ENCODE measurements at regions not wholly inside any gene's neighbourhood (a gene's known extent, or its start where the extent isn't known, plus 50 kb on each side); places are given as distances from the start of the nearest gene placed in this dataset.

DNA sequence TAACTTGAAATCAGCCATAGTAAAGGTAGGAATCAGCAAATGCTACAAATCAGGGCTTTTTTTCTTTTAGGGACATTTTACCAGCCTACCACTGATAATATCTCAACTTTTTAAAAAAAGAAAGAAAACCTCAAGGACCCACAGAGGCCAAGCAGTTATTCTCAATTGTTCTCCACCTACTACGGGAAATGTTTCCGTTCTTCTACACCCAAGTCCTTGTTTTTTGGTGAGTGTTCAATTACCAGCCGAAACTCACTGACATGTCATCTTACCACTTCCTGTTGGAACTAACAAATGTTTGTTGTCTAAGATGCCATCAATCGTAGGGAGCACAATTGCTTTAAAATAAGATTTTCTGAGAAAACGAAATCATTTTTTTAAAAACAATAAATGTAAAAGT, 50.2 kb upstream of the CDK1 start:
- FAIRE-seq (no peak), DNase-seq (ENCODE audit: insufficient read length, low spot score) (no peak)
- no peak for TF ChIP-seq POLR2AphosphoS5 (IDR thresholded peaks at IDR 0.05; ENCODE audit: low read depth, low read length)
- TF ChIP-seq POLR2A (IDR thresholded peaks at IDR 0.05; ENCODE audit: low read depth, low read length), result no peak
- no peak for TF ChIP-seq PAX5 (IDR thresholded peaks at IDR 0.05; ENCODE audit: insufficient read depth, low read length, severe bottlenecking)
- no peak for TF ChIP-seq SPI1 (IDR thresholded peaks at IDR 0.05; ENCODE audit: low read depth, low read length)
- no peak for TF ChIP-seq POU2F2 (IDR thresholded peaks at IDR 0.05; ENCODE audit: low read depth, low read length)
- TF ChIP-seq TAF1 (IDR thresholded peaks at IDR 0.05; ENCODE audit: low read depth, low read length), result no peak

DNA sequence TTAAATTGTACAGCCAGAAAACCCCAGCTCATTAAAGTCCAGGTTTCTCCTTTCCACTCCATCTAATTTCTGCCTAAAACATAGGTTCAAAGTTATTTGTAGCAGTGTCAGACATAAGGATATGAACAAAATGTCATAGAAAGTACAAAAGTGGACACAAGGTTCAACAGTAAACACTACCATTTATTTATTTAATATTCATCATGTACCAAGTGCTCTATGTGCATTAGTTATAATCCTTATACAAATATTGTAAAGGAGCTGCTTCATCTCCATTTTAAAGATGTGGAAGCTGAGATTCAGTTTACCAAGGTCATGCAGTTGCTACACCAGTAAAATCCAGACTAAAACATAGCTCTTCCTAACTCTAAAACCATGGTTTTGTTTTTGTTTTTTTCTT, 52.0 kb upstream of the CDK1 start:
- no peak for FAIRE-seq
- no peak for TF ChIP-seq POU2F2 (IDR thresholded peaks at IDR 0.05; ENCODE audit: low read depth, low read length)
- no peak for TF ChIP-seq POLR2AphosphoS5 (IDR thresholded peaks at IDR 0.05; ENCODE audit: low read depth, low read length)
- TF ChIP-seq POLR2A (IDR thresholded peaks at IDR 0.05; ENCODE audit: low read depth, low read length), result no peak
- TF ChIP-seq TAF1 (IDR thresholded peaks at IDR 0.05; ENCODE audit: low read depth, low read length), result no peak
- TF ChIP-seq PAX5 (IDR thresholded peaks at IDR 0.05; ENCODE audit: insufficient read depth, low read length, severe bottlenecking), result no peak
- TF ChIP-seq SPI1 (IDR thresholded peaks at IDR 0.05; ENCODE audit: low read depth, low read length), result no peak
- no peak for DNase-seq (ENCODE audit: insufficient read length, low spot score)

DNA sequence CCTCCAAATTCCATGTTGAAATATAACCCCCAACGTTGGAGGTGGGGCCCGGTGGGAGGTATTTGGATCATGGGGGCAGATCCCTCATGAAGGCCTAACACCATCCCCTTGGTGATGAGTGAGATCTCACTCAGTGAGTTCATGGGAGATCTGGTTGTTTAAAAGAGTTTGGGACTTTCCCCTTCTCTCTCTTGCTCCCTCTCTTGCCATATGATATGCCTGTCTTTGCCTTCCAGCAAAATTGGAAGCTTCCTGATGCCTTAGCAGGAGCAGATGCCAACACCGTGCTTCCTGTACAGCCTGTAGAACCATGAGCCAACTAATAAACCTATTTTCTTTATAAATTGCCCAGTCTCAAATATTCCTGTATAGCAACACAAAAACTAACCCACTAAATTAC, 55.7 kb upstream of the CDK1 start:
- no peak for FAIRE-seq

DNA sequence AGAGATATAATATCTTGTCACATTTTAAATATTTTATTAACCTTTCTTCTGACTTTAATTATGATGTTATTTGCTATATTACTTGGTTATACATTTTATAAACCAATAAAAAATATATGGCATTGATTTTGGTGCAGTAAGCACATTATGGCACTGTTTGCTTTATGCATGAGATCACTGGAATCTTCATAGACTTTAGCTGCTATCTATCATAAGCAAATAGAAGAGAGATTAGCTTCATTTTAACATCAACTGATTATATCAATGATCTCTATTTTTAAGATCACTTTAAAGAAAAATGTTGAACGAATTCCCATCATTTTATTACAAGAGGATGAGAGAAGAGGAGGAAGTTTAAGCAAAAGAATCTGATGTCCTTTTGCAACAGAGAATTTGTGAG, 58.6 kb upstream of the CDK1 start:
- no peak for FAIRE-seq
- TF ChIP-seq POLR2A (IDR thresholded peaks at IDR 0.05; ENCODE audit: low read depth, low read length), result no peak
- DNase-seq (ENCODE audit: insufficient read length, low spot score), result no peak

More for the DNA sequence above, 55.7 kb upstream of the CDK1 start:
- TF ChIP-seq PAX5 (IDR thresholded peaks at IDR 0.05; ENCODE audit: insufficient read depth, low read length, severe bottlenecking), result no peak
- no peak for TF ChIP-seq SPI1 (IDR thresholded peaks at IDR 0.05; ENCODE audit: low read depth, low read length)
- no peak for DNase-seq (ENCODE audit: insufficient read length, low spot score)

DNA sequence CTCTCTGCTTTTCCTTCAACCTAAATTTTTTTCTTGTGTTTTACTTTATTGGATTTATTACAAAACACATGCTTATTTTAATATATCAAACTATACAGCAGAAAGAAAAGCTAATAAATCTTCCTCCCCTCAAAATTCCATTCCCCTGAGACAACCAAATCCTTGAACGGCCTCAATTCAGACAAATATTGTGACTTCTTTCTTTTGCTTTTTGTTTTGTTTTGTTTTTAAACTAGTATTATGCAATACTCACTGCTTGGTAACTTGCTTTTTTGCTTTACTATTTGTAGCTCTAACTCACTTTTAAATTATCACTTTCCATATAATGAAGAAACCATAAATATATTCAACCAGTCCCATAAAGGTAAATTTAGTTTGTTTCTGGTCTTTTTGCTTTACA, 59.4 kb upstream of the CDK1 start:
- no peak for TF ChIP-seq POU2F2 (IDR thresholded peaks at IDR 0.05; ENCODE audit: low read depth, low read length)
- no peak for TF ChIP-seq SPI1 (IDR thresholded peaks at IDR 0.05; ENCODE audit: low read depth, low read length)
- TF ChIP-seq POLR2A (IDR thresholded peaks at IDR 0.05; ENCODE audit: low read depth, low read length), result no peak
- no peak for TF ChIP-seq POLR2AphosphoS5 (IDR thresholded peaks at IDR 0.05; ENCODE audit: low read depth, low read length)
- no peak for DNase-seq (ENCODE audit: insufficient read length, low spot score)
- no peak for FAIRE-seq

DNA sequence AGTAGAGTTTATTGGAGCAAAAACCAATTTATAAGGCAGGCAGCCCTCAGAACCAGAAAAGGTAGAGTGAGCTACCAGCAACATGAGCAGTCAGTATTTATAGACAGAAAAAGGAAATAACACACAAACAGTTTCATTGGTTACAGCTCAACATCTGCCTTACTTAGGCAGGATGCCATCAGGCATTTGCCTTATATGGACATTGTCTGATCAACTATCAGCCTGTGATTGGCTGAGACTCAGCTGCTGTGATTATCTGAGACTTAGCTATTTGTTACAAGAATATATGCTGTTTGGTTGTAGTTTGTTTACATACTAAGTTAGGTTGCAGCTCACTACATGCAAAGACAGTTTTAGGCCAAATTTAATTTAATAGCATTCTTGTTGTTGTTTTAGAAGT, 60.4 kb upstream of the CDK1 start:
- DNase-seq (ENCODE audit: insufficient read length, low spot score) (no peak), FAIRE-seq (no peak)
- TF ChIP-seq PAX5 (IDR thresholded peaks at IDR 0.05; ENCODE audit: insufficient read depth, low read length, severe bottlenecking) (no peak), POLR2A (IDR thresholded peaks at IDR 0.05; ENCODE audit: low read depth, low read length) (no peak), POU2F2 (IDR thresholded peaks at IDR 0.05; ENCODE audit: low read depth, low read length) (no peak), TAF1 (IDR thresholded peaks at IDR 0.05; ENCODE audit: low read depth, low read length) (no peak), POLR2AphosphoS5 (IDR thresholded peaks at IDR 0.05; ENCODE audit: low read depth, low read length) (no peak), SPI1 (IDR thresholded peaks at IDR 0.05; ENCODE audit: low read depth, low read length) (no peak)

DNA sequence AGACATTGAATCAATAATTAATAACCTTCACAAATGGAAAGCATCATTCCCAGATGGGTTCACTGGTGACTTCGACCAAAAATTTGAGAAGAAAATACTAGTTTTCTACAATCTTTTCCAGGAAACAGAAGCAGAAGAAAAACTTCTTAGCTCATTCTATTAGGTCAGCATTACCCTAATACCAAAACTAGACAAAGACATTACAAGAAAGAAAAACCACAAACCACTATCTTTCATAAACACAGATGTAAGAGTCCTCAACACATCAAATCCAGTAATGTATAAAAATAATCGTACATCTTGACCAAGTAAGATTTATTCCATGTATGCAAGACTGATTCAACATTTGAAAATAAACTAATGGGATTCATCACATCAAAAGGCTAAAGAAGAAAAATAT, 64.0 kb upstream of the CDK1 start:
- TF ChIP-seq PAX5 (IDR thresholded peaks at IDR 0.05; ENCODE audit: insufficient read depth, low read length, severe bottlenecking) (no peak), POLR2AphosphoS5 (IDR thresholded peaks at IDR 0.05; ENCODE audit: low read depth, low read length) (no peak), SPI1 (IDR thresholded peaks at IDR 0.05; ENCODE audit: low read depth, low read length) (no peak), POLR2A (IDR thresholded peaks at IDR 0.05; ENCODE audit: low read depth, low read length) (no peak), TAF1 (IDR thresholded peaks at IDR 0.05; ENCODE audit: low read depth, low read length) (no peak), POU2F2 (IDR thresholded peaks at IDR 0.05; ENCODE audit: low read depth, low read length) (no peak)
- DNase-seq (ENCODE audit: insufficient read length, low spot score), result no peak
- no peak for FAIRE-seq

DNA sequence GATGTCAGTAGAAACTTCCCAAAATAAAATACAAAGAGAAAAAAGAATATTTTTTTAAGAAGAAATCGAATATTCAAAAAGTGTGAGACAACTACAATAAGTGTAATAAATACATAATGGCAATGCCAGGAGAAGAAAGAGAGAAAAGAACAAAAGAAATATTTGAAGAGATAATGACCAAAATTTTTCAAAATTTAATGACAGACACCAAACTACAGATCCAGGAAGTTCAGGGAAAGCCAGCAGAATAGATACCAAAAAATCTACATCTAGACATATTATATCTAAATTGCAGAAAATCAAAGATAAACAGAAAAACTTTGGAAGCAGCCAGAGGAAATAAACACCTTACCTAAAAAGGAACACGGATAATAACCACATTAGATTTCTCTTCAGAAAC, 66.8 kb upstream of the CDK1 start:
- DNase-seq (ENCODE audit: insufficient read length, low spot score), result no peak
- TF ChIP-seq POLR2AphosphoS5 (IDR thresholded peaks at IDR 0.05; ENCODE audit: low read depth, low read length) (no peak), POU2F2 (IDR thresholded peaks at IDR 0.05; ENCODE audit: low read depth, low read length) (no peak), TAF1 (IDR thresholded peaks at IDR 0.05; ENCODE audit: low read depth, low read length) (no peak), SPI1 (IDR thresholded peaks at IDR 0.05; ENCODE audit: low read depth, low read length) (no peak), PAX5 (IDR thresholded peaks at IDR 0.05; ENCODE audit: insufficient read depth, low read length, severe bottlenecking) (no peak), POLR2A (IDR thresholded peaks at IDR 0.05; ENCODE audit: low read depth, low read length) (no peak)
- no peak for FAIRE-seq

DNA sequence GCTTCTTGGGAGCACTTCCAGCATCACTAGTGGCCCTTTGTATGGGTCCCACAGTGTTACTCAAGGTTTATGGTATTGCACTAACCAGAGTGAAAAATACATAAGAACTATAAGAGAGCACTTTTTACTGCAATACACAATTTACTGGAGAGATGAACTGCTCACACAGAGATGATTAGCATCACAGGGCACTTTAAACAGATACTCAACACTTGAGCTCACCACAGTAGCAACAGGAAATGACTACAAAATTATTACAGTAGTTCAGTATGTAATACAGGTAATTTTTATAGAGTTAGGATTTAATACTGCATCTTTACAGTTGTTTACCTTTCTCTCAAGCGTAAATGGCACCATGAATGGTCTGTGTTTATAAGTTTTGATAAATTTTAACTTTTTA, 68.2 kb upstream of the CDK1 start:
- no peak for TF ChIP-seq SPI1 (IDR thresholded peaks at IDR 0.05; ENCODE audit: low read depth, low read length)
- no peak for TF ChIP-seq POLR2A (IDR thresholded peaks at IDR 0.05; ENCODE audit: low read depth, low read length)
- TF ChIP-seq TAF1 (IDR thresholded peaks at IDR 0.05; ENCODE audit: low read depth, low read length), result no peak
- no peak for TF ChIP-seq POLR2AphosphoS5 (IDR thresholded peaks at IDR 0.05; ENCODE audit: low read depth, low read length)
- no peak for TF ChIP-seq POU2F2 (IDR thresholded peaks at IDR 0.05; ENCODE audit: low read depth, low read length)
- no peak for TF ChIP-seq PAX5 (IDR thresholded peaks at IDR 0.05; ENCODE audit: insufficient read depth, low read length, severe bottlenecking)
- DNase-seq (ENCODE audit: insufficient read length, low spot score) (no peak), FAIRE-seq (no peak)

DNA sequence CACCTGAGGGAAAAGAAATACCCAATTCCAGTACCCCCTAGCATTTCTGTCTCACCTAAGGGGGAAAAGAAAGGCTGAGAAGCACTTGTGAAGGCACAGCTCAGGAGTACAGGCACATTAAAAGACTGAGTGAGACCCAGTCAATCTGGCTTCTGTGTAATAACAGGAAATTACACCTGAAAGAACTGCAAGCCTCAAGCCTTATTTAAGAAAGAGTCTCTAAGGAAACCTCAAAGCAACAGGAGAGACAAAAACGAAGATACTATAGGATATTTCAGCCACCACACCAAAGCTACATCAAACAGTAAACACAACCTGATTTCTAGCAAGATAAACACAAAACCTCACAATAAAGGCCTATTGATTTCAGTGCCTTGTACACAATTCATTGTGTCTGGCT, 69.6 kb upstream of the CDK1 start:
- FAIRE-seq, result no peak
- no peak for TF ChIP-seq TAF1 (IDR thresholded peaks at IDR 0.05; ENCODE audit: low read depth, low read length)
- TF ChIP-seq POU2F2 (IDR thresholded peaks at IDR 0.05; ENCODE audit: low read depth, low read length), result no peak
- TF ChIP-seq POLR2AphosphoS5 (IDR thresholded peaks at IDR 0.05; ENCODE audit: low read depth, low read length), result no peak
- no peak for TF ChIP-seq PAX5 (IDR thresholded peaks at IDR 0.05; ENCODE audit: insufficient read depth, low read length, severe bottlenecking)
- TF ChIP-seq POLR2A (IDR thresholded peaks at IDR 0.05; ENCODE audit: low read depth, low read length), result no peak
- TF ChIP-seq SPI1 (IDR thresholded peaks at IDR 0.05; ENCODE audit: low read depth, low read length), result no peak
- no peak for DNase-seq (ENCODE audit: insufficient read length, low spot score)

DNA sequence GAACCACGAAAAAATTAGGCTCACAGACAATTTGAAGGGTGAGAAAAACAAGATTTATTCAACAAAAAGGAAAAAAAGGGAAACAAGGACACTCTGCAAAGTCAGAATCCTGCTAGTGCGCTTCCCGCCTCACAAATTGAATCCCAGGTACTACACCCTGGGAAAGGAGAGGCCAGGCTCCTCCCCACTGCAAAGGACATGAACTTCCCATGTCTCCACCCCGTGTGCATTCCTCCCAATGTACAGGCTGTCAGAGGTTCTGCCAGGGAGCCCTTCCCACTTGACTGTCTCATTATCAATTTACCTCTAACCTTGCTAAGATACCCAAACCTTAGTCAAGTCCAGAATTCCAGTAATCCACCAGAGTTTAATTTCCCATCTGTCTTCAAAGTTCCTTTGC, 70.4 kb upstream of the CDK1 start:
- no peak for TF ChIP-seq PAX5 (IDR thresholded peaks at IDR 0.05; ENCODE audit: insufficient read depth, low read length, severe bottlenecking)
- FAIRE-seq, result no peak

More for the DNA sequence above, 70.4 kb upstream of the CDK1 start:
- DNase-seq (ENCODE audit: insufficient read length, low spot score), result no peak

Measured in GM12891 (cell line).